ENCODE measurements at regions not wholly inside any gene's neighbourhood (a gene's known extent, or its start where the extent isn't known, plus 50 kb on each side); places are given as distances from the start of the nearest gene placed in this dataset.

DNA sequence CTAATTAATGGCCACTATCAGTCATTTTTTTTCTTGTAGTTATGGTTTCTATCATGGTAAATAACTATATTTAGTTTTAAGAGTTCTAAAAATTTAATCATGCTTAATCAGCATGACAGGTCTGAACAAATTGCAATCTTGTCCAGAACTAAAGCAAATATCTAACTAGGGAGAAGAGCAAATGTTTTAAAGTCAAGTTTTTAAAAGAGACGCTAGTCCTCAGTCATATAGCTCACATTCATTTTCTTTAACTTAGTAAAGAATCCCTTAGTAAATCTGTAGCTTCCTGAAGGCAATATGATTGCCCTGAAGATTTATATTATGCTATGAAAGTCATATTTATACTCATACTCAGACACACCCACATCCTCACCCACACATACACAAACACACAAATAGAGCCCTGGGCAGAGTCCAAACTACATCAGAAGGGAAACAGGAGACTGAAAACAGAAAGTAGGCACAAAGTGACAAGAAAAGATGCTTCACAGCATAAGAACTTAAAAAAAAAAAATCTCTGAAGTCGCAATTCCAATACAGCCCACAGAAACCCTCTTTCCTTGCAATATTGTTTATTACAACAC lies 1149.1 kb downstream of the SI start:
- Histone ChIP-seq H3K36me3 (no peaks in the 10 kb centered on the region), H3K4me3 (no peak overlapping the region), H3K9me3 (no peaks in the 10 kb centered on the region), H3K27ac (no peak overlapping the region), H3K27me3 (no peaks in the 10 kb centered on the region), H3K4me1 (no peaks in the 10 kb centered on the region)
- TF ChIP-seq POLR2A (IDR thresholded peaks at IDR 0.05) = no peak
- TF ChIP-seq, protein P1, sequence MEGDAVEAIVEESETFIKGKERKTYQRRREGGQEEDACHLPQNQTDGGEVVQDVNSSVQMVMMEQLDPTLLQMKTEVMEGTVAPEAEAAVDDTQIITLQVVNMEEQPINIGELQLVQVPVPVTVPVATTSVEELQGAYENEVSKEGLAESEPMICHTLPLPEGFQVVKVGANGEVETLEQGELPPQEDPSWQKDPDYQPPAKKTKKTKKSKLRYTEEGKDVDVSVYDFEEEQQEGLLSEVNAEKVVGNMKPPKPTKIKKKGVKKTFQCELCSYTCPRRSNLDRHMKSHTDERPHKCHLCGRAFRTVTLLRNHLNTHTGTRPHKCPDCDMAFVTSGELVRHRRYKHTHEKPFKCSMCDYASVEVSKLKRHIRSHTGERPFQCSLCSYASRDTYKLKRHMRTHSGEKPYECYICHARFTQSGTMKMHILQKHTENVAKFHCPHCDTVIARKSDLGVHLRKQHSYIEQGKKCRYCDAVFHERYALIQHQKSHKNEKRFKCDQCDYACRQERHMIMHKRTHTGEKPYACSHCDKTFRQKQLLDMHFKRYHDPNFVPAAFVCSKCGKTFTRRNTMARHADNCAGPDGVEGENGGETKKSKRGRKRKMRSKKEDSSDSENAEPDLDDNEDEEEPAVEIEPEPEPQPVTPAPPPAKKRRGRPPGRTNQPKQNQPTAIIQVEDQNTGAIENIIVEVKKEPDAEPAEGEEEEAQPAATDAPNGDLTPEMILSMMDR (IDR thresholded peaks at IDR 0.05) = no peak
- ATAC-seq (no peak), DNase-seq (no peak)
- intact Hi-C loops (cut with DNase I) = no loop called here
- 14% methylated on average over 2 of the region's 2 CpGs for WGBS (ENCODE audit: insufficient coverage, low coverage, low lambda C conversion rate, missing lambda C conversion rate)

DNA sequence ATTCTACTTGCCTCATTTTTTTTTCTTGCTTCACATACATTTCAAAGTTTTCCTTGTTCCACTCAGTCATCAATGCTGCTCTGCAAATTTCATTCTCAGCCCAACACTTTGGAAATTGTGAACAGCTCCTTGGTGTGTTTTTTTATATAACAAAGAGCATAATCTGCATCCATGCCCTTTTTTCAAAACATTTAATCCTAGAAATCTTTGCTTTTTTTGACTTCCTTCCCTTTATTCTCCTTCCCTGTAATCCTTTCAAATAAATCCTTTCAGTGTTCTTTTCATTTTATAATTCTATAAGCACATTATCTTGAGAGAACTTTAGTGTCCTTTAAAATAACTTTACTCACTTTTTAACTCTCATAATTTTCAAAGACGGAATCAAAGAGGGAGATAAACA lies 1150.8 kb downstream of the SI start:
- Histone ChIP-seq H3K27ac (no peak overlapping the region), H3K4me1 (no peaks in the 10 kb centered on the region), H3K27me3 (no peaks in the 10 kb centered on the region), H3K36me3 (no peaks in the 10 kb centered on the region), H3K9me3 (no peaks in the 10 kb centered on the region), H3K4me3 (no peak overlapping the region)
- ATAC-seq = no peak
- no peak for DNase-seq
- no peak for TF ChIP-seq POLR2A (IDR thresholded peaks at IDR 0.05)
- TF ChIP-seq, protein P1 (IDR thresholded peaks at IDR 0.05) = no peak
- intact Hi-C loops (cut with DNase I) = no loop called here
- 45% methylated on average over 1 of the region's 1 CpG for WGBS (ENCODE audit: insufficient coverage, low coverage, low lambda C conversion rate, missing lambda C conversion rate)

DNA sequence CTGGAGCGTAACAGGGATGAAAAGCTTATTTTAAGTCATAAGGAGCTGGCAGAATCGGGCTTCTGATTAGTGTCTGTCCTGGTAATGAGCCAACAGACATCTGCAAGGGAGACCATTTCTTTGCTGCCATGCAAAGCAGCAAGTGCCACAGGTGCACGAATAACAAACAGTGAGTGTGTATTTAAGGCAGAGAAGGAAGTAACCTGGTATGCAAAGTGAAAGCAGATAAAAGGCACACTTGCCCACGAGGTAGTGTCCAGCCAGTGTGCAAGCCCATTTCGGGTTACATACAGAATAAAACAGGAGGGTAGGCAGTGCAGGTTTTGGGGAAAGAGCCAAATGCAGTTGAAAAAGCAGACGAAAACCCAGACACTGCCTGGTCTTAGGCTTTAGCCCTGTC lies 1153.7 kb downstream of the SI start:
- intact Hi-C loops (cut with DNase I) = no loop called here
- 35% methylated on average over 6 of the region's 6 CpGs for WGBS (ENCODE audit: insufficient coverage, low coverage, low lambda C conversion rate, missing lambda C conversion rate)
- no peaks in the 10 kb centered on the region for H3K27me3 ChIP-seq
- DNase-seq (no peak), ATAC-seq (no peak)
- no peaks in the 10 kb centered on the region for H3K9me3 ChIP-seq
- no peak overlapping the region for H3K4me3 ChIP-seq
- no peaks in the 10 kb centered on the region for H3K36me3 ChIP-seq
- H3K27ac ChIP-seq = no peak overlapping the region
- no peaks in the 10 kb centered on the region for H3K4me1 ChIP-seq
- TF ChIP-seq, protein P1 (IDR thresholded peaks at IDR 0.05) = no peak
- no peak for TF ChIP-seq POLR2A (IDR thresholded peaks at IDR 0.05)

DNA sequence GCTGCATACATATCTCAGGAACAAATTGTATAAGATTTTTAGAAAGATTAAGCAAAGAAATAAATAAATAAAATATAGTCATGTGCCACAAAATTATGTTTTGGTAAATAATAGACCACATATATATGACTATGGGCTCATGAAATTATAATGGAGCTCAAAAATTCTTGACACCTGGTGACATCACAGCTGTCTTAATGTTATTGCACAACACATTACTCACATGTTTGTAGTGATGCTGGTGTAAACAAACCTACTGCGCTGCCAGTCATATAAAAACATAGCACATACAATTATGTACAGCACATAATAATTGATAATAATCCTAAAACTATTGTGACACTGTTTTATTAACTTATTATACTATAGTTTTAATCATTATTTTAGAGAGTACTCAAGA lies 1159.1 kb downstream of the SI start:
- H3K27me3 ChIP-seq = no peaks in the 10 kb centered on the region
- H3K4me3 ChIP-seq = no peak overlapping the region
- no peaks in the 10 kb centered on the region for H3K9me3 ChIP-seq
- no peaks in the 10 kb centered on the region for H3K4me1 ChIP-seq
- H3K27ac ChIP-seq = no peak overlapping the region
- TF ChIP-seq, protein P1 (IDR thresholded peaks at IDR 0.05) = no peak
- TF ChIP-seq POLR2A (IDR thresholded peaks at IDR 0.05) = no peak
- H3K36me3 ChIP-seq = no peaks in the 10 kb centered on the region
- no peak for DNase-seq
- WGBS (ENCODE audit: insufficient coverage, low coverage, low lambda C conversion rate, missing lambda C conversion rate) = 77% methylated on average over 1 of the region's 1 CpG
- ATAC-seq = no peak
- intact Hi-C loops (cut with DNase I) = no loop called here
